ENCODE measurements at regions not wholly inside any gene's neighbourhood (a gene's known extent, or its start where the extent isn't known, plus 50 kb on each side); places are given as distances from the start of the nearest gene placed in this dataset.

DNA sequence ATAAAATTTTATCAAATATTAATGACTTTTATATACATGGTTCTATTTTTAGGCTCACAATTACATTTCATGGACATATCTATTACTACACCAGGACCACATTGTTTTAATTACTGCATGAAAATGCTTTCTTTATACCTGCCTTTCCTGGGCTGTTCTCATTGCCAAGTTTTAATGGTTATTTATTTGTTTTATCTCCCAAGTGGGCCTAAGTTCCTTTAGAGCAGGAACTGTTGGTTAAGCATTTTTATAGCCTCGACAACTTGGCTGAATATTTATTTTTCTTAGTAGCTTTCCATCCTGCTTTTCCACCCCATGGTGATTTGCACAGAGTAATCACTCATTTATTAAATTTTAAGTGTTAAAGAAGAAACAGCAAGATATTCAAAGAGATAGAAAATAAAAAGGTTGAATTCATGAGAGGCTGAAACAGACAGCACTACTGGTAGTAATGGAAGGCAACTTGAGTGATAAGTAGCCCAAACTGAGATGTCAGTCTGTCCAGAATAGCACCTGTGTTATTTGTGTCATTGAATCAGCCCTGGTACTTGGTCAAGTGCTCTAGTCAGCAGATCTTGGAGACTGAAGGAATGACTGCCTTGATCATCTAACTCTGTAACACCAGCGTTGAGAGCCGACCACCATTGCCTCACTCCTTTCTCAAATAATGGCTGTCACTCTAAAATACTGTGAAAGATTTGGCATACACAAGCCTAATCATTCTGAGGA lies 119.1 kb upstream of the EGLN3 start (continued):
- TF ChIP-seq, protein P1, sequence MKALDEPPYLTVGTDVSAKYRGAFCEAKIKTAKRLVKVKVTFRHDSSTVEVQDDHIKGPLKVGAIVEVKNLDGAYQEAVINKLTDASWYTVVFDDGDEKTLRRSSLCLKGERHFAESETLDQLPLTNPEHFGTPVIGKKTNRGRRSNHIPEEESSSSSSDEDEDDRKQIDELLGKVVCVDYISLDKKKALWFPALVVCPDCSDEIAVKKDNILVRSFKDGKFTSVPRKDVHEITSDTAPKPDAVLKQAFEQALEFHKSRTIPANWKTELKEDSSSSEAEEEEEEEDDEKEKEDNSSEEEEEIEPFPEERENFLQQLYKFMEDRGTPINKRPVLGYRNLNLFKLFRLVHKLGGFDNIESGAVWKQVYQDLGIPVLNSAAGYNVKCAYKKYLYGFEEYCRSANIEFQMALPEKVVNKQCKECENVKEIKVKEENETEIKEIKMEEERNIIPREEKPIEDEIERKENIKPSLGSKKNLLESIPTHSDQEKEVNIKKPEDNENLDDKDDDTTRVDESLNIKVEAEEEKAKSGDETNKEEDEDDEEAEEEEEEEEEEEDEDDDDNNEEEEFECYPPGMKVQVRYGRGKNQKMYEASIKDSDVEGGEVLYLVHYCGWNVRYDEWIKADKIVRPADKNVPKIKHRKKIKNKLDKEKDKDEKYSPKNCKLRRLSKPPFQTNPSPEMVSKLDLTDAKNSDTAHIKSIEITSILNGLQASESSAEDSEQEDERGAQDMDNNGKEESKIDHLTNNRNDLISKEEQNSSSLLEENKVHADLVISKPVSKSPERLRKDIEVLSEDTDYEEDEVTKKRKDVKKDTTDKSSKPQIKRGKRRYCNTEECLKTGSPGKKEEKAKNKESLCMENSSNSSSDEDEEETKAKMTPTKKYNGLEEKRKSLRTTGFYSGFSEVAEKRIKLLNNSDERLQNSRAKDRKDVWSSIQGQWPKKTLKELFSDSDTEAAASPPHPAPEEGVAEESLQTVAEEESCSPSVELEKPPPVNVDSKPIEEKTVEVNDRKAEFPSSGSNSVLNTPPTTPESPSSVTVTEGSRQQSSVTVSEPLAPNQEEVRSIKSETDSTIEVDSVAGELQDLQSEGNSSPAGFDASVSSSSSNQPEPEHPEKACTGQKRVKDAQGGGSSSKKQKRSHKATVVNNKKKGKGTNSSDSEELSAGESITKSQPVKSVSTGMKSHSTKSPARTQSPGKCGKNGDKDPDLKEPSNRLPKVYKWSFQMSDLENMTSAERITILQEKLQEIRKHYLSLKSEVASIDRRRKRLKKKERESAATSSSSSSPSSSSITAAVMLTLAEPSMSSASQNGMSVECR (CRISPR knock-in tag; IDR thresholded peaks at IDR 0.05) = no peak
- TF ChIP-seq FOXA3 (CRISPR knock-in tag; conservative IDR thresholded peaks at IDR 0.05 in 1 of 2, IDR thresholded peaks at IDR 0.05 in 1 of 2) = no peak
- TF ChIP-seq ZKSCAN3 (CRISPR knock-in tag; IDR thresholded peaks at IDR 0.05) = no peak
- TF ChIP-seq TCF7 (IDR thresholded peaks at IDR 0.05; ENCODE audit: borderline replicate concordance) = no peak
- no peak for TF ChIP-seq ZBTB7A (IDR thresholded peaks at IDR 0.05; ENCODE audit: borderline replicate concordance, control insufficient read depth, low read depth, low read length)
- no peak for TF ChIP-seq TAL1 (IDR thresholded peaks at IDR 0.05)
- TF ChIP-seq, protein P2, sequence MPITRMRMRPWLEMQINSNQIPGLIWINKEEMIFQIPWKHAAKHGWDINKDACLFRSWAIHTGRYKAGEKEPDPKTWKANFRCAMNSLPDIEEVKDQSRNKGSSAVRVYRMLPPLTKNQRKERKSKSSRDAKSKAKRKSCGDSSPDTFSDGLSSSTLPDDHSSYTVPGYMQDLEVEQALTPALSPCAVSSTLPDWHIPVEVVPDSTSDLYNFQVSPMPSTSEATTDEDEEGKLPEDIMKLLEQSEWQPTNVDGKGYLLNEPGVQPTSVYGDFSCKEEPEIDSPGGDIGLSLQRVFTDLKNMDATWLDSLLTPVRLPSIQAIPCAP (CRISPR knock-in tag; IDR thresholded peaks at IDR 0.05; ENCODE audit: borderline replicate concordance) = no peak
- no peak for TF ChIP-seq NFE2L1 (tag; IDR thresholded peaks at IDR 0.05; ENCODE audit: borderline replicate concordance, low read depth)
- TF ChIP-seq NBN (IDR thresholded peaks at IDR 0.05; ENCODE audit: low read depth) = no peak
- TF ChIP-seq, protein P3, sequence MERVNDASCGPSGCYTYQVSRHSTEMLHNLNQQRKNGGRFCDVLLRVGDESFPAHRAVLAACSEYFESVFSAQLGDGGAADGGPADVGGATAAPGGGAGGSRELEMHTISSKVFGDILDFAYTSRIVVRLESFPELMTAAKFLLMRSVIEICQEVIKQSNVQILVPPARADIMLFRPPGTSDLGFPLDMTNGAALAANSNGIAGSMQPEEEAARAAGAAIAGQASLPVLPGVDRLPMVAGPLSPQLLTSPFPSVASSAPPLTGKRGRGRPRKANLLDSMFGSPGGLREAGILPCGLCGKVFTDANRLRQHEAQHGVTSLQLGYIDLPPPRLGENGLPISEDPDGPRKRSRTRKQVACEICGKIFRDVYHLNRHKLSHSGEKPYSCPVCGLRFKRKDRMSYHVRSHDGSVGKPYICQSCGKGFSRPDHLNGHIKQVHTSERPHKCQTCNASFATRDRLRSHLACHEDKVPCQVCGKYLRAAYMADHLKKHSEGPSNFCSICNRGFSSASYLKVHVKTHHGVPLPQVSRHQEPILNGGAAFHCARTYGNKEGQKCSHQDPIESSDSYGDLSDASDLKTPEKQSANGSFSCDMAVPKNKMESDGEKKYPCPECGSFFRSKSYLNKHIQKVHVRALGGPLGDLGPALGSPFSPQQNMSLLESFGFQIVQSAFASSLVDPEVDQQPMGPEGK (CRISPR knock-in tag; IDR thresholded peaks at IDR 0.05; ENCODE audit: borderline replicate concordance) = no peak
- TF ChIP-seq MTA3 (IDR thresholded peaks at IDR 0.05; ENCODE audit: borderline replicate concordance) = no peak
- no peak for TF ChIP-seq SP2 (IDR thresholded peaks at IDR 0.05; ENCODE audit: extremely low read depth, low read depth, low read length, poor library complexity, severe bottlenecking)

Measured in K562 (cell line).